IPS DF 6.9 (cell line): ENCODE measurements at regions not wholly inside any gene's neighbourhood (a gene's known extent, or its start where the extent isn't known, plus 50 kb on each side); places are given as distances from the start of the nearest gene placed in this dataset.

ENCODE experiments used
- DNase-seq: peaks from one replicate; pipeline ENCODE4 v3.0.0-alpha.2; 2013; ENCODE audit warnings: low read depth, low spot score
- H3K27ac ChIP-seq: one replicate; pipeline ENCODE4 v1.5.1; 2013; ENCODE audit warnings: low read length, control low read depth
- H3K27me3 ChIP-seq: 2 replicates; pipeline ENCODE4 v1.6.1; 2013; ENCODE audit warnings: mild to moderate bottlenecking, low read length; ENCODE audit not compliant: control insufficient read depth, insufficient read depth
- H3K36me3 ChIP-seq: 2 replicates; pipeline ENCODE4 v1.6.1; 2013; ENCODE audit warnings: low read length; ENCODE audit not compliant: control insufficient read depth, insufficient read depth
- H3K4me1 ChIP-seq: 2 replicates; pipeline ENCODE4 v1.6.1; 2013; ENCODE audit warnings: low read length; ENCODE audit not compliant: control insufficient read depth, insufficient read depth
- H3K4me3 ChIP-seq: 2 replicates; pipeline ENCODE4 v1.5.1; 2013; ENCODE audit warnings: mild to moderate bottlenecking, low read length
- H3K9me3 ChIP-seq: 2 replicates; pipeline ENCODE4 v1.6.1; 2013; ENCODE audit warnings: low read length, inconsistent platforms; ENCODE audit not compliant: control insufficient read depth, insufficient read depth
- WGBS: extraction: QIAGEN DNeasy Blood & Tissue Kit; methylation state at CpG from one replicate; pipeline ENCODE4 v1.1.7; 2013; ENCODE audit warnings: mixed read lengths, missing lambda C conversion rate; ENCODE audit not compliant: insufficient read length, insufficient coverage; 5-methylcytosine and 5-hydroxymethylcytosine counted together

- H3K27me3 ChIP-seq, result no peaks in the 10 kb centered on the region
- WGBS, result no CpG with 5 or more reads among the region's 3 CpGs
Measured at GRCh38 chr1:232180779-232181136, 449.2 kb downstream of the SIPA1L2 start.

GRCh38 chr1:232179896-232180778 is 449.8 kb downstream of the SIPA1L2 start:
- H3K27ac ChIP-seq, result no peak overlapping the region
- peaks cover 5% of the 10 kb centered on the region; the same call in 1 of the 2 replicates for H3K36me3 ChIP-seq
- no CpG with 5 or more reads among the region's 10 CpGs for WGBS
- no peak for DNase-seq
- H3K4me3 ChIP-seq, result no peak overlapping the region
- H3K27me3 ChIP-seq, result no peaks in the 10 kb centered on the region
- H3K4me1 ChIP-seq, result peaks cover 3% of the 10 kb centered on the region
- no peaks in the 10 kb centered on the region for H3K9me3 ChIP-seq

More at GRCh38 chr1:232180779-232181136, 449.2 kb downstream of the SIPA1L2 start:
- H3K27ac ChIP-seq, result no peak overlapping the region
- H3K36me3 ChIP-seq, result peaks cover 5% of the 10 kb centered on the region; the same call in 1 of the 2 replicates
- H3K9me3 ChIP-seq, result no peaks in the 10 kb centered on the region
- no peak for DNase-seq
- H3K4me3 ChIP-seq, result no peak overlapping the region
- peaks cover 3% of the 10 kb centered on the region for H3K4me1 ChIP-seq

GRCh38 chr1:232178191-232178590 is 451.7 kb downstream of the SIPA1L2 start:
- no peaks in the 10 kb centered on the region for H3K36me3 ChIP-seq
- no peak overlapping the region for H3K27ac ChIP-seq
- no peaks in the 10 kb centered on the region for H3K27me3 ChIP-seq
- H3K4me1 ChIP-seq, result peaks cover 3% of the 10 kb centered on the region
- H3K9me3 ChIP-seq, result no peaks in the 10 kb centered on the region
- WGBS, result no CpG with 5 or more reads among the region's 2 CpGs
- no peak overlapping the region for H3K4me3 ChIP-seq
- DNase-seq, result no peak

GRCh38 chr1:232177438-232177837 is 452.5 kb downstream of the SIPA1L2 start:
- DNase-seq, result no peak
- H3K36me3 ChIP-seq, result 0 out of 2 replicates have a peak, but pooled peaks cover 3% of the 10 kb centered on the region
- no peaks in the 10 kb centered on the region for H3K9me3 ChIP-seq
- H3K27me3 ChIP-seq, result no peaks in the 10 kb centered on the region
- WGBS, result no CpG with 5 or more reads among the region's 2 CpGs
- no peak overlapping the region for H3K4me3 ChIP-seq
- no peak overlapping the region for H3K27ac ChIP-seq
- H3K4me1 ChIP-seq, result peaks cover 3% of the 10 kb centered on the region

- Histone ChIP-seq H3K4me1 (peaks cover 3% of the 10 kb centered on the region), H3K27me3 (no peaks in the 10 kb centered on the region), H3K4me3 (no peak overlapping the region), H3K36me3 (0 out of 2 replicates have a peak, but pooled peaks cover 3% of the 10 kb centered on the region), H3K9me3 (no peaks in the 10 kb centered on the region), H3K27ac (no peak overlapping the region)
- no CpG with 5 or more reads among the region's 2 CpGs for WGBS
- no peak for DNase-seq
Measured at GRCh38 chr1:232176222-232176621, 453.7 kb downstream of the SIPA1L2 start.

GRCh38 chr1:232174306-232174705 is 455.6 kb downstream of the SIPA1L2 start:
- Histone ChIP-seq H3K9me3 (no peaks in the 10 kb centered on the region), H3K4me1 (no peaks in the 10 kb centered on the region), H3K27ac (no peak overlapping the region), H3K27me3 (no peaks in the 10 kb centered on the region), H3K4me3 (no peak overlapping the region), H3K36me3 (0 out of 2 replicates have a peak, but pooled peaks cover 3% of the 10 kb centered on the region)
- DNase-seq, result no peak
- no CpG with 5 or more reads among the region's 5 CpGs for WGBS

- Histone ChIP-seq H3K27me3 (no peaks in the 10 kb centered on the region), H3K4me3 (no peak overlapping the region), H3K36me3 (0 out of 2 replicates have a peak, but pooled peaks cover 3% of the 10 kb centered on the region), H3K27ac (no peak overlapping the region), H3K9me3 (no peaks in the 10 kb centered on the region), H3K4me1 (no peaks in the 10 kb centered on the region)
- no peak for DNase-seq
- no CpG with 5 or more reads among the region's 4 CpGs for WGBS
Measured at GRCh38 chr1:232172563-232172962, 457.4 kb downstream of the SIPA1L2 start.

GRCh38 chr1:232170909-232171308 is 459.0 kb downstream of the SIPA1L2 start:
- whole genome bisulfite sequencing, result no CpG with 5 or more reads among the region's 1 CpG

GRCh38 chr1:232169436-232169835 is 460.5 kb downstream of the SIPA1L2 start:
- DNase-seq, result no peak
- Histone ChIP-seq H3K4me1 (no peaks in the 10 kb centered on the region), H3K9me3 (no peaks in the 10 kb centered on the region), H3K36me3 (0 out of 2 replicates have a peak, but pooled peaks cover 3% of the 10 kb centered on the region), H3K4me3 (no peak overlapping the region), H3K27me3 (no peaks in the 10 kb centered on the region), H3K27ac (no peak overlapping the region)
- WGBS, result no CpG with 5 or more reads among the region's 5 CpGs

More at GRCh38 chr1:232170909-232171308, 459.0 kb downstream of the SIPA1L2 start:
- Histone ChIP-seq H3K4me1 (no peaks in the 10 kb centered on the region), H3K4me3 (no peak overlapping the region), H3K27me3 (no peaks in the 10 kb centered on the region), H3K36me3 (0 out of 2 replicates have a peak, but pooled peaks cover 3% of the 10 kb centered on the region), H3K9me3 (no peaks in the 10 kb centered on the region), H3K27ac (no peak overlapping the region)
- no peak for DNase-seq

GRCh38 chr1:232168508-232168907 is 461.4 kb downstream of the SIPA1L2 start:
- no peaks in the 10 kb centered on the region for H3K4me1 ChIP-seq
- DNase-seq, result no peak
- H3K36me3 ChIP-seq, result 0 out of 2 replicates have a peak, but pooled peaks cover 3% of the 10 kb centered on the region
- no peak overlapping the region for H3K27ac ChIP-seq
- H3K27me3 ChIP-seq, result no peaks in the 10 kb centered on the region
- H3K9me3 ChIP-seq, result no peaks in the 10 kb centered on the region
- no CpG with 5 or more reads among the region's 2 CpGs for WGBS
- no peak overlapping the region for H3K4me3 ChIP-seq
